ENCODE measurements at regions not wholly inside any gene's neighbourhood (a gene's known extent, or its start where the extent isn't known, plus 50 kb on each side); places are given as distances from the start of the nearest gene placed in this dataset.

- TF ChIP-seq, protein P1, sequence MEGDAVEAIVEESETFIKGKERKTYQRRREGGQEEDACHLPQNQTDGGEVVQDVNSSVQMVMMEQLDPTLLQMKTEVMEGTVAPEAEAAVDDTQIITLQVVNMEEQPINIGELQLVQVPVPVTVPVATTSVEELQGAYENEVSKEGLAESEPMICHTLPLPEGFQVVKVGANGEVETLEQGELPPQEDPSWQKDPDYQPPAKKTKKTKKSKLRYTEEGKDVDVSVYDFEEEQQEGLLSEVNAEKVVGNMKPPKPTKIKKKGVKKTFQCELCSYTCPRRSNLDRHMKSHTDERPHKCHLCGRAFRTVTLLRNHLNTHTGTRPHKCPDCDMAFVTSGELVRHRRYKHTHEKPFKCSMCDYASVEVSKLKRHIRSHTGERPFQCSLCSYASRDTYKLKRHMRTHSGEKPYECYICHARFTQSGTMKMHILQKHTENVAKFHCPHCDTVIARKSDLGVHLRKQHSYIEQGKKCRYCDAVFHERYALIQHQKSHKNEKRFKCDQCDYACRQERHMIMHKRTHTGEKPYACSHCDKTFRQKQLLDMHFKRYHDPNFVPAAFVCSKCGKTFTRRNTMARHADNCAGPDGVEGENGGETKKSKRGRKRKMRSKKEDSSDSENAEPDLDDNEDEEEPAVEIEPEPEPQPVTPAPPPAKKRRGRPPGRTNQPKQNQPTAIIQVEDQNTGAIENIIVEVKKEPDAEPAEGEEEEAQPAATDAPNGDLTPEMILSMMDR (IDR thresholded peaks at IDR 0.05), result no peak
- no peak for TF ChIP-seq ZFX (IDR thresholded peaks at IDR 0.05; ENCODE audit: borderline replicate concordance)
Measured at GRCh38 chrX:88603237-88603636, 143.8 kb upstream of the CPXCR1 start.
